K562 (cell line): ENCODE measurements at regions not wholly inside any gene's neighbourhood (a gene's known extent, or its start where the extent isn't known, plus 50 kb on each side); places are given as distances from the start of the nearest gene placed in this dataset.

Experiments used
- ATAC-seq: fragments of 200-7000 bp; cut with Tn5 transposase; 3 replicates; pipeline ENCODE4 v1.9.1; 2020; ENCODE audit warnings: moderate library complexity
- BruUV-seq: library from RNA; stranded (reverse); fragments of 400-500 nt; replicated peaks from 2 replicates; lab custom pipeline; 2021; lab: Mats Ljungman, UMichigan
- CTCF ChIA-PET: fragments of 300-600 bp; formaldehyde crosslinking; extraction: SDS; loops from one replicate; lab custom pipeline; 2021; ENCODE audit warnings: low intra/inter-chr PET ratio; lab: Yijun Ruan, JAX
- POLR2A ChIA-PET: fragments of 300-600, 350-650 bp; sonication (Branson Sonifier 250); formaldehyde crosslinking; extraction: SDS; loops from one replicate; lab custom pipeline; 2021; ENCODE audit warnings: antibody characterized with exemption, inconsistent platforms; lab: Yijun Ruan, JAX
- DNase-seq, 4 experiments: peaks; one replicate each; pipeline versions ENCODE4 v3.0.0 to v3.0.0-alpha.2; 2011 to 2018; ENCODE audit warnings: low spot score in 3 of 4, mixed read lengths in 3 of 4; ENCODE audit errors: extremely low read depth in 1 of 4
- FAIRE-seq: peaks from 2 replicates; lab custom pipeline; 2011; peaks lifted over from hg19 to GRCh38; lab: Jason Lieb, UNC
- H2AFZ ChIP-seq: 2 replicates; pipeline ENCODE4 v1.6.0; 2011; ENCODE audit warnings: low read depth, low read length, control low read depth, inconsistent platforms
- H3K27ac ChIP-seq: fragments of 200-600 bp; 3 replicates; pipeline ENCODE4 v1.8.0; 2011; ENCODE audit warnings: low read depth, mild to moderate bottlenecking, control low read depth, inconsistent platforms, low read length, moderate library complexity, mixed read lengths; ENCODE audit errors: extremely low read depth
- H3K27me3 ChIP-seq, 2 experiments: fragments of 300-600 bp in 1 of 2; 2 replicates in 1 of 2; 3 replicates in 1 of 2; pipeline versions ENCODE4 v1.6.0 to v1.8.0; 2011; ENCODE audit warnings: inconsistent platforms in 2 of 2, low read length in 2 of 2, mild to moderate bottlenecking in 1 of 2, mixed read lengths in 1 of 2, moderate library complexity in 1 of 2; ENCODE audit not compliant: control insufficient read depth in 2 of 2, insufficient read depth in 2 of 2
- H3K36me3 ChIP-seq: fragments of 300-600 bp; 3 replicates; pipeline ENCODE4 v1.8.0; 2011; ENCODE audit warnings: mild to moderate bottlenecking, low read length, inconsistent platforms; ENCODE audit not compliant: control insufficient read depth, insufficient read depth
- H3K4me1 ChIP-seq, 2 experiments: fragments of 200-600 bp in 1 of 2; replicated peaks in 1 of 2; 2 replicates in 1 of 2; 3 replicates in 1 of 2; pipeline versions ENCODE4 v1.5.1 to v1.8.0; 2011; ENCODE audit warnings: inconsistent platforms in 2 of 2, low read length in 2 of 2, mild to moderate bottlenecking in 1 of 2, mixed read lengths in 1 of 2, moderate library complexity in 1 of 2; ENCODE audit not compliant: control insufficient read depth in 2 of 2, insufficient read depth in 2 of 2
- H3K4me2 ChIP-seq: 2 replicates; pipeline ENCODE4 v1.6.1; 2011; ENCODE audit warnings: low read length, control low read depth, inconsistent platforms, mixed read lengths; ENCODE audit not compliant: insufficient read depth
- H3K4me3 ChIP-seq: fragments of 200-600 bp; sonication (generic), shearing (Covaris generic); 2 replicates; pipeline ENCODE4 v1.5.1; 2016; ENCODE audit warnings: control low read depth, inconsistent platforms
- H3K79me2 ChIP-seq: fragments of 200-600 bp; 3 replicates; pipeline ENCODE4 v1.8.0; 2011; ENCODE audit warnings: low read length, inconsistent platforms; ENCODE audit not compliant: control insufficient read depth, insufficient read depth
- H3K9ac ChIP-seq, 2 experiments: 2 replicates each; pipeline versions ENCODE4 v1.6.0 to v1.6.1; 2011; ENCODE audit warnings: low read depth in 2 of 2, low read length in 2 of 2, control low read depth in 1 of 2, inconsistent platforms in 1 of 2, mild to moderate bottlenecking in 1 of 2, mixed read lengths in 1 of 2; ENCODE audit not compliant: insufficient read depth in 1 of 2
- H3K9me1 ChIP-seq: one replicate; pipeline ENCODE4 v1.6.0; 2011; ENCODE audit warnings: inconsistent platforms, mild to moderate bottlenecking, low read length, moderate library complexity; ENCODE audit not compliant: control insufficient read depth, insufficient read depth
- H3K9me3 ChIP-seq: replicated peaks from 2 replicates; pipeline ENCODE4 v1.5.1; 2011; ENCODE audit warnings: low read depth, low read length, inconsistent platforms; ENCODE audit not compliant: control insufficient read depth, insufficient read depth
- H4K20me1 ChIP-seq: replicated peaks from 2 replicates; pipeline ENCODE4 v1.6.1; 2011; ENCODE audit warnings: low read length, inconsistent platforms, mixed read lengths; ENCODE audit not compliant: control insufficient read depth, insufficient read depth
- CC2D1A ChIP-seq: fragments of 450-650 bp; IDR thresholded peaks from 2 replicates; pipeline ENCODE4 v1.6.1; 2017; ENCODE audit warnings: mild to moderate bottlenecking
- KDM1A ChIP-seq, 2 experiments: fragments of 450-650 bp; IDR thresholded peaks; 2 replicates each; pipeline ENCODE4 v1.6.1; 2016; ENCODE audit warnings: mild to moderate bottlenecking in 2 of 2
- SP1 ChIP-seq: sonication (generic); formaldehyde crosslinking; IDR thresholded peaks from 2 replicates; pipeline ENCODE4 v1.8.1; 2022; ENCODE audit warnings: mild to moderate bottlenecking, missing genetic modification reagents
- TOE1 ChIP-seq, 2 experiments: fragments of 450-650 bp in 1 of 2; sonication (generic) in 1 of 2; formaldehyde crosslinking in 1 of 2; IDR thresholded peaks; 2 replicates each; pipeline versions ENCODE4 v1.7.1 to v1.8.0; 2016 to 2022; ENCODE audit warnings: borderline replicate concordance in 2 of 2, mild to moderate bottlenecking in 2 of 2, antibody characterized with exemption in 1 of 2, inconsistent platforms in 1 of 2, low read depth in 1 of 2, missing genetic modification reagents in 1 of 2, moderate library complexity in 1 of 2
- TSC22D4 ChIP-seq: fragments of 450-650 bp; IDR thresholded peaks from 2 replicates; pipeline ENCODE4 v1.6.1; 2016; ENCODE audit warnings: missing genetic modification characterization, missing biosample characterization, control low read depth
- ZFP30 ChIP-seq: fragments of 250-450 bp; sonication (Bioruptor Pico); IDR thresholded peaks from 2 replicates; pipeline ENCODE4 v1.8.0; 2022; ENCODE audit warnings: moderate library complexity, mild to moderate bottlenecking, inconsistent platforms, borderline replicate concordance
- ZKSCAN3 ChIP-seq: fragments of 250-450 bp; sonication (Bioruptor Pico); IDR thresholded peaks from 2 replicates; pipeline ENCODE4 v1.4.0; 2020
- ZNF551 ChIP-seq: fragments of 250-450 bp; sonication (Bioruptor Pico); IDR thresholded peaks from 2 replicates; pipeline ENCODE4 v1.5.0; 2021; ENCODE audit warnings: mild to moderate bottlenecking, moderate library complexity
- ZNF57 ChIP-seq: fragments of 450-650 bp; formaldehyde crosslinking; IDR thresholded peaks from 2 replicates; pipeline ENCODE4 v1.4.0; 2020; ENCODE audit warnings: mild to moderate bottlenecking, moderate library complexity
- WGBS: fragments of 100-300 bp; shearing (Covaris generic); methylation state at CpG from one replicate; pipeline ENCODE4 v1.1.6; 2016; ENCODE audit warnings: low coverage, mixed read lengths; ENCODE audit not compliant: insufficient coverage; ENCODE audit errors: missing lambda C conversion rate; 5-methylcytosine and 5-hydroxymethylcytosine counted together
- in situ Hi-C: fragments of 300-500 bp; cut with MboI; formaldehyde crosslinking; loops from 4 replicates; pipeline ENCODE4 v1.15.0; 2018; ENCODE audit warnings: inconsistent platforms, mixed read lengths
- intact Hi-C: fragments of 100-400 bp; cut with micrococcal nuclease; formaldehyde crosslinking; loops from 2 replicates; pipeline ENCODE4 v1.14.2; 2022
- TF ChIP-seq, protein P1 (sequence below): fragments of 450-650 bp; formaldehyde crosslinking; IDR thresholded peaks from 2 replicates; pipeline ENCODE4 v1.4.0; 2020; ENCODE audit warnings: mild to moderate bottlenecking, moderate library complexity
- TF ChIP-seq, protein P2 (sequence below): fragments of 250-450 bp; sonication (Bioruptor Pico); IDR thresholded peaks from 2 replicates; pipeline ENCODE4 v1.8.0; 2021; ENCODE audit warnings: moderate library complexity, mild to moderate bottlenecking, inconsistent platforms
- TF ChIP-seq, protein P3 (sequence below): IDR thresholded peaks from 2 replicates; pipeline ENCODE4 v1.6.1; 2016; ENCODE audit warnings: missing genetic modification characterization, missing compliant biosample characterization

DNA sequence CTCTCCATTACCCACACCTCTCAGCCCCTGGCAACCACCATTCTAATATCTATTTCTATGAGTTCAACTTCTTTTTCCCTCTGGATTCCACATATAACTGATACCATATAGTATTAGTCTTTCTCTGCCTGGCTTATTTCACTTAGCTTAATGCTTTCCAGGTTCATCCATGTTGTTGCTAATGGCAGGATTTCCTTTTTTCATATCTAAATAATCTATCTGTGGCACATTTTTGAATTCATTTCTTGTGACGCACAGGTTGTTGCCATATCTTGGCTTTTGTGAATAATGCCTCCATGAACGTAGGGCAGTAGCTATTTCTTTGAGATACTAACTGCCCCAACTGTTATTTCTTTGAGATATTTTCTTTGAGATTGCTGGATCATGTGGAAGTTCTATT is 235.6 kb downstream of the SPRY2 start:
- POLR2A ChIA-PET, result no interaction called here

DNA sequence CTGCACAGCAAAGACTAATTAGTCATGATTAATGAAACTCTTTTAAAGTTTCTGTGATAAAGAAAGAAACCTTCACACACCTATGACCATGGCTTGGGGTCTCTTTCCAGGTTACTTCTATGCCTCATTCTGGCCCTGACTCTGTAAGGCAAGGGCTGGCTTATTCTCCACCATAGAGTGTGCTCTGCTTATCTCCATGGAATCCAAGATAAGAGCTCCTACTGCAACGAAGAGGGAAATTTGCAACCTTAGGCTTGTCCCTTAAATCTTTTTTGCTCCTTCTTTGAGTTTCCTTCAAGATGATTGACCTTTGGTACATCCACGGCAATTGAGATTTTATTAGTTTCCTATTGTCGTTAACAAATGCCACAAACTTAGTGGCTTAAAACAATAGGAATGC is 239.9 kb downstream of the SPRY2 start:
- no peak for FAIRE-seq
- POLR2A ChIA-PET, result no interaction called here
- TF ChIP-seq, protein P1, sequence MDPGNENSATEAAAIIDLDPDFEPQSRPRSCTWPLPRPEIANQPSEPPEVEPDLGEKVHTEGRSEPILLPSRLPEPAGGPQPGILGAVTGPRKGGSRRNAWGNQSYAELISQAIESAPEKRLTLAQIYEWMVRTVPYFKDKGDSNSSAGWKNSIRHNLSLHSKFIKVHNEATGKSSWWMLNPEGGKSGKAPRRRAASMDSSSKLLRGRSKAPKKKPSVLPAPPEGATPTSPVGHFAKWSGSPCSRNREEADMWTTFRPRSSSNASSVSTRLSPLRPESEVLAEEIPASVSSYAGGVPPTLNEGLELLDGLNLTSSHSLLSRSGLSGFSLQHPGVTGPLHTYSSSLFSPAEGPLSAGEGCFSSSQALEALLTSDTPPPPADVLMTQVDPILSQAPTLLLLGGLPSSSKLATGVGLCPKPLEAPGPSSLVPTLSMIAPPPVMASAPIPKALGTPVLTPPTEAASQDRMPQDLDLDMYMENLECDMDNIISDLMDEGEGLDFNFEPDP (CRISPR knock-in tag), result no peak
- TF ChIP-seq ZNF57 (CRISPR knock-in tag), result no peak
- TF ChIP-seq ZNF551, result no peak
- TF ChIP-seq ZKSCAN3 (CRISPR knock-in tag), result no peak
- no peak for TF ChIP-seq ZFP30
- TF ChIP-seq, protein P2, sequence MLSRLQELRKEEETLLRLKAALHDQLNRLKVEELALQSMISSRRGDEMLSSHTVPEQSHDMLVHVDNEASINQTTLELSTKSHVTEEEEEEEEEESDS (CRISPR knock-in tag), result no peak
- TF ChIP-seq TSC22D4 (tag), result no peak

More for the DNA sequence above, 235.6 kb downstream of the SPRY2 start:
- DNase-seq (no peak), FAIRE-seq (no peak), ATAC-seq (no peak)
- no peak overlapping the region for H2AFZ ChIP-seq
- H3K36me3 ChIP-seq, result no peaks in the 10 kb centered on the region
- WGBS, result 0% methylated on average over 2 of the region's 2 CpGs
- no peak overlapping the region for H3K4me2 ChIP-seq
- H3K27me3 ChIP-seq, result no peaks in the 10 kb centered on the region
- in situ Hi-C loops, result no loop called here
- intact Hi-C loops, result no loop called here
- H3K27ac ChIP-seq, result no peak overlapping the region
- no TSS peak for BruUV-seq
- CTCF ChIA-PET, result no interaction called here
- no peak overlapping the region for H3K4me3 ChIP-seq
- no peak for TF ChIP-seq CC2D1A
- TF ChIP-seq KDM1A (IDR thresholded peaks at IDR 0.05), result no peak
- no peak for TF ChIP-seq TOE1 (IDR thresholded peaks at IDR 0.05; ENCODE audit: borderline replicate concordance)
- TF ChIP-seq TOE1 (CRISPR knock-in tag; IDR thresholded peaks at IDR 0.05; ENCODE audit: borderline replicate concordance, low read depth), result no peak
- TF ChIP-seq, protein P3, sequence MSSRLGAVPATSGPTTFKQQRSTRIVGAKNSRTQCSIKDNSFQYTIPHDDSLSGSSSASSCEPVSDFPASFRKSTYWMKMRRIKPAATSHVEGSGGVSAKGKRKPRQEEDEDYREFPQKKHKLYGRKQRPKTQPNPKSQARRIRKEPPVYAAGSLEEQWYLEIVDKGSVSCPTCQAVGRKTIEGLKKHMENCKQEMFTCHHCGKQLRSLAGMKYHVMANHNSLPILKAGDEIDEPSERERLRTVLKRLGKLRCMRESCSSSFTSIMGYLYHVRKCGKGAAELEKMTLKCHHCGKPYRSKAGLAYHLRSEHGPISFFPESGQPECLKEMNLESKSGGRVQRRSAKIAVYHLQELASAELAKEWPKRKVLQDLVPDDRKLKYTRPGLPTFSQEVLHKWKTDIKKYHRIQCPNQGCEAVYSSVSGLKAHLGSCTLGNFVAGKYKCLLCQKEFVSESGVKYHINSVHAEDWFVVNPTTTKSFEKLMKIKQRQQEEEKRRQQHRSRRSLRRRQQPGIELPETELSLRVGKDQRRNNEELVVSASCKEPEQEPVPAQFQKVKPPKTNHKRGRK (tag), result no peak
- TF ChIP-seq SP1 (CRISPR knock-in tag), result no peak
- H4K20me1 ChIP-seq, result no peaks in the 10 kb centered on the region
- no peak overlapping the region for H3K9ac ChIP-seq
- no peaks in the 10 kb centered on the region for H3K9me3 ChIP-seq
- H3K9me1 ChIP-seq, result no peaks in the 10 kb centered on the region
- H3K4me1 ChIP-seq, result no peaks in the 10 kb centered on the region
- no peaks in the 10 kb centered on the region for H3K79me2 ChIP-seq

More for the DNA sequence above, 239.9 kb downstream of the SPRY2 start:
- H3K4me2 ChIP-seq, result no peak overlapping the region
- CTCF ChIA-PET, result no interaction called here
- ATAC-seq (no peak), DNase-seq (no peak)
- intact Hi-C loops, result no loop called here
- no peaks in the 10 kb centered on the region for H3K36me3 ChIP-seq
- no peak overlapping the region for H3K27ac ChIP-seq
- H3K9ac ChIP-seq, result no peak overlapping the region
- BruUV-seq, result no TSS peak
- H3K27me3 ChIP-seq, result no peaks in the 10 kb centered on the region
- H3K9me1 ChIP-seq, result no peaks in the 10 kb centered on the region
- no peaks in the 10 kb centered on the region for H3K79me2 ChIP-seq
- no peak overlapping the region for H3K4me3 ChIP-seq
- H2AFZ ChIP-seq, result no peak overlapping the region
- H3K4me1 ChIP-seq, result no peaks in the 10 kb centered on the region
- no peaks in the 10 kb centered on the region for H3K9me3 ChIP-seq
- WGBS, result 0% methylated on average over 3 of the region's 3 CpGs
- in situ Hi-C loops, result no loop called here
- H4K20me1 ChIP-seq, result no peaks in the 10 kb centered on the region
